ENCODE measurements at regions not wholly inside any gene's neighbourhood (a gene's known extent, or its start where the extent isn't known, plus 50 kb on each side); places are given as distances from the start of the nearest gene placed in this dataset.

- no peaks in the 10 kb centered on the region for H3K4me1 ChIP-seq (ENCODE audit: control insufficient read depth, insufficient read depth, low read length)
- H3K27ac ChIP-seq (ENCODE audit: insufficient read depth, low read length) = no peak overlapping the region
- no peak overlapping the region for H4K8ac ChIP-seq (ENCODE audit: low read depth in 2 of 2, low read length in 2 of 2)
- DNase-seq (no peak), ATAC-seq (ENCODE audit: low read depth) (no peak)
- dilution Hi-C loops (cut with HindIII; ENCODE audit: low sequenced_read_pairs, unreplicated experiment) (no loop called here), intact Hi-C loops (cut with micrococcal nuclease) (no loop called here), in situ Hi-C loops (cut with MboI; ENCODE audit: low sequenced_read_pairs) (no loop called here)
- H3K4me2 ChIP-seq (ENCODE audit: low read depth, low read length) = no peak overlapping the region
- no peaks in the 10 kb centered on the region for H3K27me3 ChIP-seq (ENCODE audit: control insufficient read depth, insufficient read depth, low read length)
- no peak for TF ChIP-seq CTCF (conservative IDR thresholded peaks at IDR 0.05; ENCODE audit: low read depth, low read length)
- TF ChIP-seq SMC3 (IDR thresholded peaks at IDR 0.05; ENCODE audit: low read depth, low read length) = no peak
- no peak for TF ChIP-seq MAFK (IDR thresholded peaks at IDR 0.05; ENCODE audit: low read depth, low read length)
- TF ChIP-seq CHD1 (IDR thresholded peaks at IDR 0.05; ENCODE audit: low read depth, low read length) = no peak
- H3K4me3 ChIP-seq (ENCODE audit: insufficient read depth, low read depth, low read length) = no peak overlapping the region
- no peak overlapping the region for H3K23ac ChIP-seq (ENCODE audit: low read depth, low read length)
- BruUV-seq (replicated peaks) = no TSS peak
- no peak overlapping the region for H2BK20ac ChIP-seq (ENCODE audit: low read depth, low read length)
- no peak overlapping the region for H4K91ac ChIP-seq (ENCODE audit: insufficient read depth, low read depth, low read length)
- peaks cover 2% of the 10 kb centered on the region; the same call in 1 of the 2 replicates for H3K9me3 ChIP-seq (ENCODE audit: control insufficient read depth, insufficient read depth, low read length)
- H4K5ac ChIP-seq (ENCODE audit: low read depth, low read length) = no peak overlapping the region
- WGBS, 2 experiments (ENCODE audit: extremely low coverage in 2 of 2, insufficient read length in 1 of 2) = no CpG with 5 or more reads among the region's 6 CpGs
- H3K4ac ChIP-seq (ENCODE audit: low read depth, low read length) = no peak overlapping the region
- H2BK120ac ChIP-seq (ENCODE audit: low read depth, low read length) = no peak overlapping the region
- no peak overlapping the region for H2BK15ac ChIP-seq (ENCODE audit: low read depth, low read length)
- no peaks in the 10 kb centered on the region for H3K36me3 ChIP-seq (ENCODE audit: control insufficient read depth, insufficient read depth, low read length)
- H3K14ac ChIP-seq (replicated peaks; ENCODE audit: low read depth, low read length) = no peak overlapping the region
- no peak overlapping the region for H2AK9ac ChIP-seq (replicated peaks; ENCODE audit: low read depth, low read length, poor library complexity)
- H2AFZ ChIP-seq (replicated peaks; ENCODE audit: low read length, poor library complexity) = no peak overlapping the region
- POLR2A ChIA-PET (ENCODE audit: unreplicated experiment) = no interaction called here
- no peak overlapping the region for H3K56ac ChIP-seq (ENCODE audit: extremely low read depth, insufficient read depth, low read length)
- CTCF ChIA-PET = interaction anchor here (0.6 kb wide), 2 partner anchors 132 to 531 kb away, joined by 4 to 5 read pairs; no protein-coding TSS in a partner anchor
- no peaks in the 10 kb centered on the region for H3K9me1 ChIP-seq (ENCODE audit: insufficient read depth, low read length)
- H3K9ac ChIP-seq (ENCODE audit: low read depth, low read length) = no peak overlapping the region
- no peak overlapping the region for H2AK5ac ChIP-seq (ENCODE audit: low read depth, low read length)
- no peak overlapping the region for H3K18ac ChIP-seq (ENCODE audit: low read depth, low read length)
- H4K20me1 ChIP-seq (ENCODE audit: insufficient read depth, low read length) = no peaks in the 10 kb centered on the region
- no peaks in the 10 kb centered on the region for H3K79me1 ChIP-seq (ENCODE audit: low read depth in 1 of 2, low read length in 2 of 2)
- H2BK5ac ChIP-seq (ENCODE audit: low read depth, low read length, poor library complexity, severe bottlenecking) = no peak overlapping the region
Observed at GRCh38 chr4:45155081-45155777, 428.9 kb upstream of the GNPDA2 start.

Measured in IMR-90 (cell line).